HS-27A (cell line): ENCODE measurements at regions not wholly inside any gene's neighbourhood (a gene's known extent, or its start where the extent isn't known, plus 50 kb on each side); places are given as distances from the start of the nearest gene placed in this dataset.
"Not testable (repeated sequence)": the region's sequence is repeated elsewhere in the genome, so short reads cannot be mapped to it uniquely, and the experiment has no call there.

ENCODE experiments used
- DNase-seq: peaks from one replicate; pipeline ENCODE4 v3.0.0-alpha.2; 2012; ENCODE audit warnings: low read depth, missing footprints

- DNase-seq, result no peak
These were observed 346.9 kb upstream of the PSMD7 start for GRCh38 chr16:73949574-73950320.

DNA sequence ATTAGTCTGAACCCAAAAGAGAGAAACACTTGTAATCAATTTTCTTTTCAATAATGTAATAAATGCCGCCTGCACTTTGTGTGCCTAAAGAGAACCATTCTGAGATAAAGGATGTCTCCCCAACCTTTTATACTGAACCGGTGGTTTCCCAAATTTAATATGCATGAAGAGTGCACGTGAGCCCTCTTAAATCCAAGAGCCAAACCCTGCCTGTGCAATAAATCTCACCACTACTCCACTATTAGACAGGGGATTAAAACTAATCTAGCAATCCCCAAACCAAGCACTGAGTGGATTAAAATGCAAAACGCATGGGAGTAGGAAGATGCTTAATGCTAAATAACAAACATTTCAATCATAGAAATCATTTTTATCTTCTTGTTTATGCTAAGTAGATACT, 351.0 kb upstream of the PSMD7 start:
- DNase-seq, result no peak

- DNase-seq, result not testable (repeated sequence)
These were observed 353.4 kb upstream of the PSMD7 start for GRCh38 chr16:73943184-73943583.

DNA sequence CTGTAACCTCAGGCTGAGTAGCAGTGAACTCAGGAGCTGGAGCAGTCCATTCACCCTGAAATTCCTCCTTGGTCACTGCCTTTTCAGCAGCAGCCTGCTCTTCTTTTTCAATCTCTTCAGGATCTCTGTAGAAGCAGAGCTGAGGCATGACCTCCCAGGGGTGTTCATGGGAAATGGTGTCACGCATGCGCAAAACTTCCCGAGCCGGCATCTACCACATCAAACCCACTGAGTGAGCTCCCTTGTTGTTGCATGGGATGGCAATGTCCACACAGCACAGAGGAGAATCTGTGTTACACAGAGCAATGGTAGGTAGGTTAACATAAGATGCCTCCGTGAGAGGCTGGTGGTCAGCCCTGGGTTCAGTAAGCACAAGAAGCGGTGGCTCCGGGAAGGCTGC, 355.8 kb upstream of the PSMD7 start:
- DNase-seq, result not testable (repeated sequence)

- DNase-seq, result no peak
These were observed 372.7 kb upstream of the PSMD7 start for GRCh38 chr16:73923951-73924350.

DNA sequence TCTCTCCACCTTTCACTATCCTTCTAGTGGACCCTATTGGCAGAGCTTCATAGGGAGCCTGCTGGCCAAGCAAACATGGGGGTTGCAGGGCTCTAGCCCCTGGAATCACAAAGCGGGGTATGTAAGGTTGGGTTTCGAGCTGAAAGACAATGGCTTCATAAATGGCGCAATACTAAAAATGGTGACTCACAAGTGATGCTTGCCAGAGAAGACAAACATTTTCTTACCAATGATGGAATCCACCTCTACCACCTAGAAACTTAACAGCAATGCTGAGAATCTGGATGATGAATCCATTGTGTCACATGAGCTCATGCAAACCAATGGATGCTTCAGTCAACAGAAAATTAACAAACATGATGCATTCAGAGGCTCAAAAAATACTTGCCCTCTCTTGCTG, 375.3 kb upstream of the PSMD7 start:
- no peak for DNase-seq

DNA sequence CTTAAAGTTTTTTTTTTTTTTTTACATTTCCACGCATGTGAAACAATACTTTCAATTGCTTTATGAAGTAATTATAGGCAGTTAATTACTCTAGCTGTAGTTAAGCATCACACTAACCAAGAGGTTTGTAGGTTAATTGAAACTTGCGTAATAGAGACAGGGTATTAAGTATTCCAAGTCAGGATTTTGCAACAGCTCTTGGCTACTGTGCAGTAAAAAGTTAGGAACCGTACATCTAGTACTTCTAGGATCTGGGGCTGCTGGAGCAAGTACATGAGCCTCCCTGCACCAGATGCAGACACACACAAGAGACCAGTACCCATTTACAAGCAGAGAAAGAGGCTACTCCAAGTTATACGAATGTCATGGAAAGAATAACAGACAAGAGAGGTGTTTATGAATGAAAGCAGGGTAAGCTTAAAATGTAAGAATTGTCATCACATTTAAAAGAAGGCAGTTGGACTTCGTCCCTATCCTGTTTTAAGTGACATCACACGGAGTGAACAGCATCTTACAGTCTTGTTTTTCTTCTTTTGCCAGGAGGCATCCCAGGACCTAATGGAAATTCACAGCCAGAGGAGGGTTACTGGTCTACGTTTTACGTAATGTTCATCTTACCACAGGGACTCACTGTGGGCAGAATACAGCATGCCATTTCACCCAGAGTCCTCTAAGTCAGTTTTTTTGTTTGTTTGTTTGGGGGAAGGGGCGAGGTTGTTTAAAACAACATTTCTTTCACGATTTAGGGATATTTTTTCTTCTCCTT, 379.6 kb upstream of the PSMD7 start:
- DNase-seq, result no peak

DNA sequence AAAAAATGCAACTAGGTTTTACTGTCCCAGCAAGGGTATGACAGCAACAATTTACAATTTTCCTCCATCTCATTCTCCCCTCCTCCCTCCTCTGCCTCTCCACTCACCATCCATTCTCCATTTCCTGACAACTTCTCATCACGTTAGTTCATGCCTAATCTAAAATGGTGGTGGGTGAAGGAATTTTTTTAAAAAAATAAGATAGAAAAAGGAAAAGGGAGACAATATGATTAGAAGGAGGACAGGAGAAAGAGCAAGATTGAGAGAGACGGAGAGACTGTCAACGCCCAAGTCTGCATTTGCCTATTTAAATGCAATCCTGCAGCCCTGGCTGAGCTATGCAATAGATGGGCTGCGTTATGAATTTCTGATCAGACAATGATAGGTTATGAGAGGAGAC, 380.7 kb upstream of the PSMD7 start:
- no peak for DNase-seq

DNA sequence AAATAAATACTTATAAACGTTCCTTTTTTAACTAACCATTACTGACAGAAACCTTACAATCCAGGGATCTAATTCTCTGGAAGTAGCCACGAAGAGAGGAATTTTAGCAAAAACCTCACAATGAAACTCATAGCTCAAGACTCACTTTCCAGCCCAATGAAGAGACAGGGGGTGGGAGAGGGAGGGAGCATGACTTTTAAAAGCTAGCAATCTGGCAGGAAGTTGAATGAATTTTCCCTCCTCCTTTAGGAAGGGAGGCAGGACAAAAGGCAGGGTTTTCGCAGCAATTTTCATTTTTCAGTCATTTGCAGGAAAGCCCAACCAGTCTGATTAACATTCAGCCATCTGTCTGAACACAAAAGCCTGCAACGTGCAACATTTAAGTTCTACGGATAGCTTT, 381.5 kb upstream of the PSMD7 start:
- no peak for DNase-seq

DNA sequence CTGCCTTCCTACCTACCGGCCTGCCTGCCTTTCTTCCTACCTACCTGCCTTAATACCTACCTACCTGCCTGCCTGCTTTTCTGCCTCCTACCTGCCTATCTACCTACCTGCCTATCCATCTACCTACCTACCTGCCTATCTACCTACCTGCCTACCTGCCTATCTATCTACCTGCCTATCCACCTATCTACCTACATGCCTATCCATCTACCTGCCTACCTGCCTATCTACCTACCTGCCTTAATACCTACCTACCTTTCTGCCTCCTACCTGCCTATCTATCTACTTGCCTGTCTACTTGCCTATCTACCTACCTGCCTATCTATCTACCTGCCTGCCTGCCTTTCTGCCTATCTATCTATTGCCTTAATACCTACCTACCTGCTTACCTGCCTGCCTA, 383.8 kb upstream of the PSMD7 start:
- no peak for DNase-seq

DNA sequence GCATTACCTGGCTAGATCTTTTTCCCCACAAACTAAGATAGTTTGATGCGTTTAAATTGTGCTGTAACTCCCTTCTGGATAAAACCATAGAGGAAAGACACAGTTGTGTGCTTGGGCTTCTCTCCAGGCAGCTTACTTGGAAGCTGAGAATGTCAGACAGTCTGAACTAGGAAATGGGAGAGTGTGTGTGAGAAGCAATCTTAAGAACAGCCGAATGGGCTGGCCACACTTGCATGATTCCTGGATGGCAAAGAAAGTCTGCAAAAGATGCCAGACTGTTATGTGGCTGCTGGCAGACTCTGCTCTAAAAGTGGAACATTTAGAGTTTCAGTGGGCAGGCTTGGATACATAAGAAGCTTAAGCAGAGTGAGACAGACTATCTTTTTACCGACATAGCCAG, 384.3 kb upstream of the PSMD7 start:
- no peak for DNase-seq

DNA sequence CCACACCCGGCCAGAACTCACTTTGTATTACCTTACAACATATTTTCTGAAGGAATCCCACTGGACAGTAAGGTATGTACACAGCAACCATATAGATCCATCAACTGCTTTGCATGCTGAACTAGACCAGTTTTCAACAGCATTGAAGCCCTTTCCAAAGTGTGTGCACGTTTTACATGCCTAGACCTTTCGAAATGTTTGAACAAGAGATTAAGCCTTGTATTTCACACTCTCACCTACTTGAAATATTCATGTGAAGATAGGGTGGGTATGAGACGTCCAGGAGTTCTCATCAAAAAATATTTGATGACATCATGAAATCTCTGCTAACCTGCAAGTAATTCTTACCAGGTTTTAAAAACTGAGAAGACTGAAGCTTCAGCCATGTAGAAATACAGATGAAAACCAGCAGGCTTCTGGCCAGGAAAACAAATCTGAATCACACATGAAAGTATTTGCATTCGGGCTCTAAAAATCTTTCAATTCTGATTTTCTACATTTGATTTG, 387.0 kb upstream of the PSMD7 start:
- no peak for DNase-seq

- DNase-seq, result no peak
These were observed 405.5 kb upstream of the PSMD7 start for GRCh38 chr16:73891129-73891542.

- DNase-seq, result no peak
These were observed 406.2 kb upstream of the PSMD7 start for GRCh38 chr16:73890186-73891128.

DNA sequence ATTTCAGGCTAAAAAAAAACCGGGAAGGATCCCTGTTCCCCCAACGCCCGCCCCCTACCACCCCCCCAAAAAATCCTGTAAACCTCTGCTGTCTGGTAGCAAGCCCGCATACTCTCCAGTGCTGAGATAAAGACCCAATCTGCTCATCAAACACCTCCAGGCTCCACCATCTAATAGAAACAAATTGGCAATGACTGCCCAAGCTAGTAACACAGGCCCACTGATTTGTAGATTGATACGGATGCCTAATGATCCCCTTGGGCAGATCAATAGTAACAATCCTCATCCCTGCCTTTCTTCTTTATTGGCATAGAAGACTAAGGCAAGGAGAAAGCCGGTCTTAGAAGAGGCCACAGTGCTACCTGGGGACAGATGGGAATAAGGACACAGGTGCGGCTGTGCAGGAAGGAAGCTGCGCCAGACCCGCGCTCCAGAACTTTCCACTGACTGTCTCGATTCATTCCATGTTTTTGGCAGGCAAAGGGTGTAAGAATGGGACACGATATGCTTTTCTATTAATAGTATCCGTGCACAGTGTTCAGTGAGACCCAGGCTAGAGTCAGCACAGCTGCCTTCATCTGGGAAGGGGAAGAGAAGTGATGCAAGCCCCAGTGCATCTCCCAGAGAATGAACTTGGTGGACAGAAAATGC, 407.6 kb upstream of the PSMD7 start:
- no peak for DNase-seq

DNA sequence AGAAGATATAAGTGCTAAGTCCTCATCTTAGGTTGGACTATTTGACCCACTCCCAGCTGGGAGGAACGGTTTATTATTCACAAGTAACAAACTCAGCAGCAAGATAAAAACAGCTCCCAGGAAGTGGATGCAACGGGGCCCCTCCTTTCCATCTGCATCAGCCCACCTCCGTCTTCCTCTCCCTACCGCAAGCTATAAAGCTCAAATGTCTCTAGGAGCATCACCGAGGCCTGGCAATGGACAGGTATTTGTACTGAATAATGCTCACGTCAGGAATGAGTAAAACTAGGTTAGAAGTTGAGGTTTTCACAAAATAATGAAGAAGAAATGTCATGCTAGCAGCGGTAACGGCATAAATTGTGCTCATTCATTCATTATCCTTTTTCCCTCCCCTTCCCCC, 408.7 kb upstream of the PSMD7 start:
- DNase-seq, result no peak

- DNase-seq, result no peak
These were observed 410.2 kb upstream of the PSMD7 start for GRCh38 chr16:73886426-73886825.

DNA sequence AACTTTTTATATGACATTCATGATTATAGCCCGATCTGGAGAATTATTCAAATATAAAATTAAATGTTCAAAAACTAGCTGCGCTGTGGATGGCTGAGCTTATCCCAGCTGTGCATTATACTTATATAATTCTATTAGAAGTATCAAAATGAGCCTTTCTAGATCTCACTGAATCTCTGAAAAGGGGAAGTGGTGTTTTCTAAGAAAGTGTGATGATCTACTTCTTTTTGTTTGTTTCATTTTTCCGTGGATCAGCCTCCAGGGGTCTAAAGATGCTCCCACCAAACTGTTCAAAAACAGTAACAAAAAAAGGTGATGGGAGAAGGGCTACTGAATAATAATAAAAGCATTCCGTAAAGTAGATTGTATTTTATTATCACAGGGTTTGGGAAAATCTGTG, 411.3 kb upstream of the PSMD7 start:
- DNase-seq, result no peak

GRCh38 chr16:73883841-73884240, 412.8 kb upstream of the PSMD7 start:
- no peak for DNase-seq

GRCh38 chr16:73883126-73883525, 413.5 kb upstream of the PSMD7 start:
- no peak for DNase-seq

GRCh38 chr16:73882651-73883050, 414.0 kb upstream of the PSMD7 start:
- DNase-seq, result no peak

GRCh38 chr16:73882033-73882432, 414.6 kb upstream of the PSMD7 start:
- no peak for DNase-seq
